Upper lobe of left lung (tissue), 4 donors: ENCODE measurements at regions not wholly inside any gene's neighbourhood (a gene's known extent, or its start where the extent isn't known, plus 50 kb on each side); places are given as distances from the start of the nearest gene placed in this dataset.

Experiments used
- CTCF ChIP-seq, 6 experiments: fragments of 450-650 bp in 4 of 6; fragments of 200-600 bp in 2 of 6; sonication (generic) in 2 of 6; IDR thresholded peaks; one replicate each; pipeline ENCODE4 v1.5.1; 2016 to 2019; ENCODE audit warnings: antibody characterized with exemption in 6 of 6
- POLR2AphosphoS5 ChIP-seq, 2 donors: sonication (generic); formaldehyde crosslinking; IDR thresholded peaks; one replicate each; pipeline ENCODE4 v1.5.1; 2017; ENCODE audit warnings: antibody characterized with exemption in 2 of 2

- TF ChIP-seq POLR2AphosphoS5 (IDR thresholded peaks at IDR 0.05) (no peak), CTCF (IDR thresholded peaks at IDR 0.05) (no peak)
These were observed 63.4 kb upstream of the PMEPA1 start for GRCh38 chr20:57773059-57773815.
